Endothelial cell of umbilical vein (primary cell): ENCODE measurements at regions not wholly inside any gene's neighbourhood (a gene's known extent, or its start where the extent isn't known, plus 50 kb on each side); places are given as distances from the start of the nearest gene placed in this dataset.

ENCODE experiments used
- CTCF ChIP-seq, 2 donors: IDR thresholded peaks; 1 replicate in 1 of 2; 2 replicates in 1 of 2; pipeline ENCODE4 v1.5.1; 2011; ENCODE audit warnings: low read length in 2 of 2, mild to moderate bottlenecking in 2 of 2, moderate library complexity in 2 of 2, control low read depth in 1 of 2, inconsistent platforms in 1 of 2, low read depth in 1 of 2; ENCODE audit not compliant: insufficient read depth in 1 of 2; ENCODE audit errors: extremely low read depth in 1 of 2
- EZH2 ChIP-seq: IDR thresholded peaks from 2 replicates; pipeline ENCODE4 v1.6.1; 2012; ENCODE audit warnings: borderline replicate concordance, low read depth, mild to moderate bottlenecking, moderate library complexity, low read length, inconsistent platforms; ENCODE audit not compliant: severe bottlenecking
- FOS ChIP-seq: IDR thresholded peaks from 2 replicates; pipeline ENCODE4 v1.6.1; 2011; ENCODE audit warnings: mild to moderate bottlenecking, low read length, moderate library complexity, borderline replicate concordance; ENCODE audit not compliant: insufficient read depth
- JUN ChIP-seq: IDR thresholded peaks from 2 replicates; pipeline ENCODE4 v1.6.1; 2011; ENCODE audit warnings: borderline replicate concordance, low read depth; ENCODE audit not compliant: insufficient read length, insufficient read depth
- MAX ChIP-seq: IDR thresholded peaks from 2 replicates; pipeline ENCODE4 v1.6.1; 2011; ENCODE audit not compliant: insufficient read depth, insufficient read length
- MYC ChIP-seq: IDR thresholded peaks from one replicate; pipeline ENCODE4 v1.6.1; 2011; ENCODE audit warnings: mild to moderate bottlenecking, low read depth, low read length
- POLR2A ChIP-seq: IDR thresholded peaks from 2 replicates; pipeline ENCODE4 v1.6.1; 2012; ENCODE audit warnings: low read depth, mild to moderate bottlenecking, control low read depth, low read length
- POLR2AphosphoS5 ChIP-seq: IDR thresholded peaks from 2 replicates; pipeline ENCODE4 v1.6.1; 2012; ENCODE audit warnings: low read depth, mild to moderate bottlenecking, control low read depth, low read length, moderate library complexity; ENCODE audit not compliant: insufficient read depth

GRCh38 chr11:92811341-92811740 lies 158.1 kb upstream of the MTNR1B start:
- TF ChIP-seq POLR2AphosphoS5 (no peak), CTCF (IDR thresholded peaks at IDR 0.05; ENCODE audit: extremely low read depth in 1 of 2, insufficient read depth in 1 of 2, low read depth in 1 of 2, low read length in 2 of 2) (no peak), MAX (no peak), EZH2 (no peak), POLR2A (no peak), MYC (no peak), FOS (no peak), JUN (no peak)
